ENCODE measurements at regions not wholly inside any gene's neighbourhood (a gene's known extent, or its start where the extent isn't known, plus 50 kb on each side); places are given as distances from the start of the nearest gene placed in this dataset.

GRCh38 chr2:844715-845114 is 105.9 kb upstream of the SNTG2 start:
- no peak for DNase-seq (ENCODE audit: extremely low spot score in 2 of 2)
- intact Hi-C loops (cut with DNase I) = no loop called here
- no peak for TF ChIP-seq POLR2AphosphoS5 (IDR thresholded peaks at IDR 0.05; ENCODE audit: insufficient read depth in 1 of 2, low read depth in 1 of 2)
- no peak for TF ChIP-seq CTCF (IDR thresholded peaks at IDR 0.05)
- TF ChIP-seq POLR2A (IDR thresholded peaks at IDR 0.05) = no peak
- H3K4me1 ChIP-seq = no peaks in the 10 kb centered on the region
- H3K27ac ChIP-seq = no peak overlapping the region
- H3K27me3 ChIP-seq = no peaks in the 10 kb centered on the region
- no peaks in the 10 kb centered on the region for H3K9me3 ChIP-seq
- no peaks in the 10 kb centered on the region for H3K36me3 ChIP-seq
- no peak overlapping the region for H3K4me3 ChIP-seq

- intact Hi-C loops (cut with DNase I) = no loop called here
- TF ChIP-seq CTCF (IDR thresholded peaks at IDR 0.05) = no peak
- no peak for TF ChIP-seq POLR2A (IDR thresholded peaks at IDR 0.05)
- no peak for TF ChIP-seq POLR2AphosphoS5 (IDR thresholded peaks at IDR 0.05; ENCODE audit: insufficient read depth in 1 of 2, low read depth in 1 of 2)
- no peaks in the 10 kb centered on the region for H3K4me1 ChIP-seq
- no peaks in the 10 kb centered on the region for H3K9me3 ChIP-seq
- H3K27me3 ChIP-seq = no peaks in the 10 kb centered on the region
- DNase-seq (ENCODE audit: extremely low spot score in 2 of 2) = peak; percentile 64 to 65
- H3K36me3 ChIP-seq = no peaks in the 10 kb centered on the region
- H3K27ac ChIP-seq = no peak overlapping the region
- no peak overlapping the region for H3K4me3 ChIP-seq
Measured at GRCh38 chr2:842151-842803, 108.4 kb upstream of the SNTG2 start.

- no peaks in the 10 kb centered on the region for H3K27me3 ChIP-seq
- peak in 1 of 2 donors; percentile 37 for DNase-seq (ENCODE audit: extremely low spot score in 2 of 2)
- H3K9me3 ChIP-seq = no peaks in the 10 kb centered on the region
- no peak overlapping the region for H3K27ac ChIP-seq
- H3K4me1 ChIP-seq = no peaks in the 10 kb centered on the region
- no peaks in the 10 kb centered on the region for H3K36me3 ChIP-seq
- intact Hi-C loops (cut with DNase I) = no loop called here
- TF ChIP-seq POLR2AphosphoS5 (IDR thresholded peaks at IDR 0.05; ENCODE audit: insufficient read depth in 1 of 2, low read depth in 1 of 2) (no peak), CTCF (IDR thresholded peaks at IDR 0.05) (no peak), POLR2A (IDR thresholded peaks at IDR 0.05) (no peak)
- no peak overlapping the region for H3K4me3 ChIP-seq
Measured at GRCh38 chr2:841036-841435, 109.6 kb upstream of the SNTG2 start.

- no peaks in the 10 kb centered on the region for H3K4me1 ChIP-seq
- no peak overlapping the region for H3K4me3 ChIP-seq
- TF ChIP-seq POLR2A (IDR thresholded peaks at IDR 0.05) (no peak), POLR2AphosphoS5 (IDR thresholded peaks at IDR 0.05; ENCODE audit: insufficient read depth in 1 of 2, low read depth in 1 of 2) (no peak), CTCF (IDR thresholded peaks at IDR 0.05) (no peak)
- DNase-seq (ENCODE audit: extremely low spot score in 2 of 2) = peak; percentile 52 to 67
- H3K9me3 ChIP-seq = no peaks in the 10 kb centered on the region
- H3K27me3 ChIP-seq = no peaks in the 10 kb centered on the region
- H3K27ac ChIP-seq = no peak overlapping the region
- intact Hi-C loops (cut with DNase I) = no loop called here
- H3K36me3 ChIP-seq = no peaks in the 10 kb centered on the region
Measured at GRCh38 chr2:834233-834632, 116.4 kb upstream of the SNTG2 start.

- H3K36me3 ChIP-seq = no peaks in the 10 kb centered on the region
- no peak overlapping the region for H3K27ac ChIP-seq
- no peaks in the 10 kb centered on the region for H3K27me3 ChIP-seq
- no peaks in the 10 kb centered on the region for H3K9me3 ChIP-seq
- H3K4me1 ChIP-seq = no peaks in the 10 kb centered on the region
- intact Hi-C loops (cut with DNase I) = no loop called here
- no peak overlapping the region for H3K4me3 ChIP-seq
- peak; percentile 52 to 64 for DNase-seq (ENCODE audit: extremely low spot score in 2 of 2)
- TF ChIP-seq CTCF (IDR thresholded peaks at IDR 0.05) (no peak), POLR2AphosphoS5 (IDR thresholded peaks at IDR 0.05; ENCODE audit: insufficient read depth in 1 of 2, low read depth in 1 of 2) (no peak), POLR2A (IDR thresholded peaks at IDR 0.05) (no peak)
Measured at GRCh38 chr2:833180-833579, 117.5 kb upstream of the SNTG2 start.
